Heart left ventricle (tissue), 13 donors: ENCODE measurements at regions not wholly inside any gene's neighbourhood (a gene's known extent, or its start where the extent isn't known, plus 50 kb on each side); places are given as distances from the start of the nearest gene placed in this dataset.

Source experiments
- POLR2A ChIP-seq, 2 donors: fragments of 450-650 bp; IDR thresholded peaks; one replicate each; pipeline ENCODE4 v1.6.1; 2017; ENCODE audit warnings: antibody characterized with exemption in 2 of 2, mild to moderate bottlenecking in 2 of 2, moderate library complexity in 2 of 2
- TF ChIP-seq, protein P1 (sequence below), 12 donors: fragments of 200-600 bp; sonication (generic) in 4 of 12; IDR thresholded peaks; one replicate each; pipeline versions ENCODE4 v1.5.0 to v1.8.0; 2018 to 2022; ENCODE audit warnings: antibody characterized with exemption in 12 of 12, mild to moderate bottlenecking in 5 of 12
- donor health status: ischemic (EF 13 %, LVEDD 7.1; RV severe dilation, severe dysfunction).
- donor health status: DM: no; HTN: yes; CAD: no.
- donor health status: DM: no; HTN: no; CAD: no.
- donor health status: ischemic (EF 25% LVEDD 6.9; RV normal size, moderate dysfunction).
- donor health status: ischemic (EF 25% LVEDD 5.7; RV mildly dilated, moderate dysfunction).
- donor health status: ischemic (EF 35%, LVEDD 5.7; RV mildly dilated, moderate dysfunction).
- donor health status: nonischemic (EF 11% LVEDD 7.7; RV severe dilation, severe dysfunction).
- donor health status: DM: yes; HTN: yes; CAD: no.
- donor health status: PGD.
- donor health status: ischemic (EF 29% LVEDD 5.4; RV normal size, mild dysfunction).
- donor health status: nonischemic (EF 23%, LVEDD 6.1; RV moderate dilation, normal function).

DNA sequence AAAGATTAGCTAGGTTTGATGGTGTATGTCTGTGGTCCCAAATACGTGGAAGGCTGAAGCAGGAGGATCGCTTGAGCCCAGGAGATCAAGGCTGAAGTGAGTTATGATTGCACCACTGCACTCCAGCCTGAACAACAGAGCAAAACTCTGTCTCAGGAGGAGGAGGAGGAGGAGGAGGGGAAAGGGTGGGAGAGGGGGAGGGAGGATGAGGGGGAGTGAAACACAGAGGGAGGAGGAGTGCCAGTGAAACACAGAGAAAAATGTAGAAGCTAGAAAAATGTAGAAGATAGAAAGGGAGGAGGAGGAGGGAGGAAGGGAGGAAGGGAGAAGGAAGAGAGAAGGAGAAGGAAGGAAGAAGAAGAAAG, 387.5 kb downstream of the MTX2 start:
- TF ChIP-seq, protein P1, sequence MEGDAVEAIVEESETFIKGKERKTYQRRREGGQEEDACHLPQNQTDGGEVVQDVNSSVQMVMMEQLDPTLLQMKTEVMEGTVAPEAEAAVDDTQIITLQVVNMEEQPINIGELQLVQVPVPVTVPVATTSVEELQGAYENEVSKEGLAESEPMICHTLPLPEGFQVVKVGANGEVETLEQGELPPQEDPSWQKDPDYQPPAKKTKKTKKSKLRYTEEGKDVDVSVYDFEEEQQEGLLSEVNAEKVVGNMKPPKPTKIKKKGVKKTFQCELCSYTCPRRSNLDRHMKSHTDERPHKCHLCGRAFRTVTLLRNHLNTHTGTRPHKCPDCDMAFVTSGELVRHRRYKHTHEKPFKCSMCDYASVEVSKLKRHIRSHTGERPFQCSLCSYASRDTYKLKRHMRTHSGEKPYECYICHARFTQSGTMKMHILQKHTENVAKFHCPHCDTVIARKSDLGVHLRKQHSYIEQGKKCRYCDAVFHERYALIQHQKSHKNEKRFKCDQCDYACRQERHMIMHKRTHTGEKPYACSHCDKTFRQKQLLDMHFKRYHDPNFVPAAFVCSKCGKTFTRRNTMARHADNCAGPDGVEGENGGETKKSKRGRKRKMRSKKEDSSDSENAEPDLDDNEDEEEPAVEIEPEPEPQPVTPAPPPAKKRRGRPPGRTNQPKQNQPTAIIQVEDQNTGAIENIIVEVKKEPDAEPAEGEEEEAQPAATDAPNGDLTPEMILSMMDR (IDR thresholded peaks at IDR 0.05): no peak
- no peak for TF ChIP-seq POLR2A (IDR thresholded peaks at IDR 0.05)
